ENCODE measurements at regions not wholly inside any gene's neighbourhood (a gene's known extent, or its start where the extent isn't known, plus 50 kb on each side); places are given as distances from the start of the nearest gene placed in this dataset.

- in situ Hi-C loops (cut with HindIII; ENCODE audit: low sequenced_read_pairs): no loop called here
These were observed 223.6 kb upstream of the RREB1 start for GRCh38 chr6:6884193-6884627.

GRCh38 chr6:6884916-6885315, 222.8 kb upstream of the RREB1 start:
- in situ Hi-C loops (cut with HindIII; ENCODE audit: low sequenced_read_pairs): no loop called here

GRCh38 chr6:6885521-6886170, 222.1 kb upstream of the RREB1 start:
- in situ Hi-C loops (cut with HindIII; ENCODE audit: low sequenced_read_pairs): no loop called here

- in situ Hi-C loops (cut with HindIII; ENCODE audit: low sequenced_read_pairs): no loop called here
These were observed 221.4 kb upstream of the RREB1 start for GRCh38 chr6:6886171-6886885.

GRCh38 chr6:6886886-6887285, 220.9 kb upstream of the RREB1 start:
- in situ Hi-C loops (cut with HindIII; ENCODE audit: low sequenced_read_pairs): no loop called here

- in situ Hi-C loops (cut with HindIII; ENCODE audit: low sequenced_read_pairs): no loop called here
These were observed 218.2 kb upstream of the RREB1 start for GRCh38 chr6:6889601-6890000.

GRCh38 chr6:6890400-6890858, 217.3 kb upstream of the RREB1 start:
- in situ Hi-C loops (cut with HindIII; ENCODE audit: low sequenced_read_pairs): no loop called here

GRCh38 chr6:6891125-6891721, 216.5 kb upstream of the RREB1 start:
- in situ Hi-C loops (cut with HindIII; ENCODE audit: low sequenced_read_pairs): no loop called here

GRCh38 chr6:6891949-6892461, 215.8 kb upstream of the RREB1 start:
- in situ Hi-C loops (cut with HindIII; ENCODE audit: low sequenced_read_pairs): no loop called here

- in situ Hi-C loops (cut with HindIII; ENCODE audit: low sequenced_read_pairs): no loop called here
These were observed 214.8 kb upstream of the RREB1 start for GRCh38 chr6:6892744-6893583.

- in situ Hi-C loops (cut with HindIII; ENCODE audit: low sequenced_read_pairs): no loop called here
These were observed 214.1 kb upstream of the RREB1 start for GRCh38 chr6:6893701-6894100.

- in situ Hi-C loops (cut with HindIII; ENCODE audit: low sequenced_read_pairs): no loop called here
These were observed 211.8 kb upstream of the RREB1 start for GRCh38 chr6:6895929-6896328.

- in situ Hi-C loops (cut with HindIII; ENCODE audit: low sequenced_read_pairs): no loop called here
These were observed 210.6 kb upstream of the RREB1 start for GRCh38 chr6:6897140-6897539.

- in situ Hi-C loops (cut with HindIII; ENCODE audit: low sequenced_read_pairs): no loop called here
These were observed 207.1 kb upstream of the RREB1 start for GRCh38 chr6:6900569-6901204.

- in situ Hi-C loops (cut with HindIII; ENCODE audit: low sequenced_read_pairs): no loop called here
These were observed 206.5 kb upstream of the RREB1 start for GRCh38 chr6:6901205-6901719.

- in situ Hi-C loops (cut with HindIII; ENCODE audit: low sequenced_read_pairs): no loop called here
These were observed 205.8 kb upstream of the RREB1 start for GRCh38 chr6:6901945-6902344.

GRCh38 chr6:6905961-6906518, 201.7 kb upstream of the RREB1 start:
- in situ Hi-C loops (cut with HindIII; ENCODE audit: low sequenced_read_pairs): no loop called here

GRCh38 chr6:6906570-6907213, 201.1 kb upstream of the RREB1 start:
- in situ Hi-C loops (cut with HindIII; ENCODE audit: low sequenced_read_pairs): no loop called here

GRCh38 chr6:6907286-6907685, 200.5 kb upstream of the RREB1 start:
- in situ Hi-C loops (cut with HindIII; ENCODE audit: low sequenced_read_pairs): no loop called here
